IPS-20b (cell line): ENCODE measurements at regions not wholly inside any gene's neighbourhood (a gene's known extent, or its start where the extent isn't known, plus 50 kb on each side); places are given as distances from the start of the nearest gene placed in this dataset.
"Not testable (repeated sequence)": the region's sequence is repeated elsewhere in the genome, so short reads cannot be mapped to it uniquely, and the experiment has no call there.

Source experiments
- H3K27ac ChIP-seq: one replicate; pipeline ENCODE4 v1.5.1; 2013; ENCODE audit warnings: low read length
- H3K27me3 ChIP-seq: 2 replicates; pipeline ENCODE4 v1.6.1; 2013; ENCODE audit warnings: mild to moderate bottlenecking, low read length, inconsistent platforms; ENCODE audit not compliant: insufficient read depth
- H3K36me3 ChIP-seq: 2 replicates; pipeline ENCODE4 v1.6.1; 2013; ENCODE audit warnings: low read depth, mild to moderate bottlenecking, inconsistent platforms, low read length, moderate library complexity; ENCODE audit not compliant: insufficient read depth
- H3K4me1 ChIP-seq: 2 replicates; pipeline ENCODE4 v1.6.1; 2013; ENCODE audit warnings: mild to moderate bottlenecking, control low read depth, inconsistent platforms, low read length, moderate library complexity; ENCODE audit not compliant: insufficient read depth
- H3K4me3 ChIP-seq: 2 replicates; pipeline ENCODE4 v1.5.1; 2013; ENCODE audit warnings: mild to moderate bottlenecking, low read length, inconsistent platforms
- H3K9ac ChIP-seq: 2 replicates; pipeline ENCODE4 v1.6.1; 2013; ENCODE audit warnings: low read depth, mild to moderate bottlenecking, inconsistent platforms, low read length, moderate library complexity
- H3K9me3 ChIP-seq: 2 replicates; pipeline ENCODE4 v1.6.1; 2013; ENCODE audit warnings: mild to moderate bottlenecking, low read depth, low read length, inconsistent platforms; ENCODE audit not compliant: insufficient read depth

GRCh38 chr9:115416299-115416698 is 298.3 kb upstream of the TNC start:
- H3K9ac ChIP-seq = no peak overlapping the region
- no peak overlapping the region for H3K27ac ChIP-seq
- H3K4me1 ChIP-seq = no peaks in the 10 kb centered on the region
- H3K27me3 ChIP-seq = no peaks in the 10 kb centered on the region
- H3K36me3 ChIP-seq = no peaks in the 10 kb centered on the region
- no peak overlapping the region for H3K4me3 ChIP-seq
- peaks cover 2% of the 10 kb centered on the region; the same call in 1 of the 2 replicates for H3K9me3 ChIP-seq

- H3K27ac ChIP-seq, H3K9ac ChIP-seq, H3K27me3 ChIP-seq, H3K4me3 ChIP-seq, H3K4me1 ChIP-seq, H3K9me3 ChIP-seq, H3K36me3 ChIP-seq: not testable (repeated sequence)
These were observed 300.2 kb upstream of the TNC start for GRCh38 chr9:115418181-115418580.

DNA sequence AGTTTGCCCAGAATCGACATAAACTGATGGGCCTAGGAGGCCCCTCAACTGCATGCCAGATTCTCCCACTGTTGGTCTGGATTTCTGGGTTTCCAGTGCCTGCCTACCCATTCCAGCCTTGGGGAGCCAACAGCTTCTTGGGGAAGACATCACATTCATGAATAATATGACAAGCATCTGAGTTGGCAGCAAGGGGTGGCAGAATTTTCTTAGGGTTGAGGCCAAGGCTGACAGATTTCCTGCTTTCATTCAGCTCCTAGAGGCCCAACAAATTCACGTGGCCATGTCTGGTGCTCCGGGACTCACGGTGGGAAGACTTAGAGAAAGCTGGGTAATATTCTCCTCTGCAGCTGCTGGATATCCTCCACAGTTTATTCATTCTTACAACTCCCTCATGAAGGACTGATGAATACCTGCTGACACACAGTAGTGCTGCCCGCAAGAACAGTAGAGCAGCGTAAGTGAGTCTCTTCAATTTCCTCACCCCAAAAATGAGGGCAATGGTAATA is 305.0 kb upstream of the TNC start:
- H3K27me3 ChIP-seq = no peaks in the 10 kb centered on the region
- H3K4me1 ChIP-seq = no peaks in the 10 kb centered on the region
- H3K9ac ChIP-seq = no peak overlapping the region
- no peaks in the 10 kb centered on the region for H3K36me3 ChIP-seq
- H3K27ac ChIP-seq = no peak overlapping the region
- peaks cover 23% of the 10 kb centered on the region for H3K9me3 ChIP-seq
- H3K4me3 ChIP-seq = no peak overlapping the region

GRCh38 chr9:115423646-115424045 is 305.7 kb upstream of the TNC start:
- H3K9ac ChIP-seq = no peak overlapping the region
- no peaks in the 10 kb centered on the region for H3K4me1 ChIP-seq
- no peak overlapping the region for H3K4me3 ChIP-seq
- no peak overlapping the region for H3K27ac ChIP-seq
- H3K27me3 ChIP-seq = no peaks in the 10 kb centered on the region
- no peaks in the 10 kb centered on the region for H3K36me3 ChIP-seq
- peaks cover 23% of the 10 kb centered on the region for H3K9me3 ChIP-seq

DNA sequence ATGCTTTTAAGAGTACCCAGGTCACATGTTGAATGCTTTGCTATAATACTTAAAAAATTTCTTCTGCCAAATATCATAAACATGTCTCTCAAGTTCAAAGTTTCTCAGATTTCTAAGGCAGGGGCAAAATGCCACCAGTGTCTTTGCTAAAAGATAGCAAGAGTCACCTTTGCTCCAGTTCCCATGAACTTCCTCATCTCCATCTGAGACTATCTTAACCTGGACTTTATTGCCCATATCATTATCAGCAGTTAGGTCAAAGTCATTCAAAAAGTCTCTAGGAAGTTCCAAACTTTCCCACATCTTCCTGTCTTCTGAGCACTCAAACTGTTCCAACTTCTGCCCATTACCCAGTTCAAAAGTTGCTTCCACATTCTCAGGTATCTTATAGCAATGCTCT is 307.6 kb upstream of the TNC start:
- Histone ChIP-seq H3K36me3 (no peaks in the 10 kb centered on the region), H3K27me3 (no peaks in the 10 kb centered on the region), H3K9me3 (peaks cover 23% of the 10 kb centered on the region), H3K4me3 (no peak overlapping the region), H3K4me1 (no peaks in the 10 kb centered on the region), H3K9ac (no peak overlapping the region), H3K27ac (no peak overlapping the region)

- H3K27me3 ChIP-seq = no peaks in the 10 kb centered on the region
- no peaks in the 10 kb centered on the region for H3K9me3 ChIP-seq
- no peak overlapping the region for H3K9ac ChIP-seq
- no peak overlapping the region for H3K4me3 ChIP-seq
- no peaks in the 10 kb centered on the region for H3K4me1 ChIP-seq
- no peak overlapping the region for H3K27ac ChIP-seq
- H3K36me3 ChIP-seq = no peaks in the 10 kb centered on the region
These were observed 319.5 kb upstream of the TNC start for GRCh38 chr9:115437418-115437817.

GRCh38 chr9:115439641-115440040 is 321.7 kb upstream of the TNC start:
- no peaks in the 10 kb centered on the region for H3K4me1 ChIP-seq
- H3K27me3 ChIP-seq = no peaks in the 10 kb centered on the region
- no peak overlapping the region for H3K9ac ChIP-seq
- H3K4me3 ChIP-seq = no peak overlapping the region
- no peaks in the 10 kb centered on the region for H3K9me3 ChIP-seq
- no peaks in the 10 kb centered on the region for H3K36me3 ChIP-seq
- H3K27ac ChIP-seq = no peak overlapping the region

- no peaks in the 10 kb centered on the region for H3K27me3 ChIP-seq
- no peak overlapping the region for H3K4me3 ChIP-seq
- H3K9me3 ChIP-seq = no peaks in the 10 kb centered on the region
- no peak overlapping the region for H3K27ac ChIP-seq
- H3K36me3 ChIP-seq = no peaks in the 10 kb centered on the region
- H3K4me1 ChIP-seq = 0 out of 2 replicates have a peak, but pooled peaks cover 5% of the 10 kb centered on the region
- H3K9ac ChIP-seq = no peak overlapping the region
These were observed 324.1 kb upstream of the TNC start for GRCh38 chr9:115442054-115442453.

GRCh38 chr9:115443890-115444289 is 325.9 kb upstream of the TNC start:
- H3K9ac ChIP-seq = no peak overlapping the region
- no peak overlapping the region for H3K27ac ChIP-seq
- H3K9me3 ChIP-seq = no peaks in the 10 kb centered on the region
- no peaks in the 10 kb centered on the region for H3K27me3 ChIP-seq
- no peak overlapping the region for H3K4me3 ChIP-seq
- H3K4me1 ChIP-seq = 0 out of 2 replicates have a peak, but pooled peaks cover 5% of the 10 kb centered on the region
- H3K36me3 ChIP-seq = no peaks in the 10 kb centered on the region

DNA sequence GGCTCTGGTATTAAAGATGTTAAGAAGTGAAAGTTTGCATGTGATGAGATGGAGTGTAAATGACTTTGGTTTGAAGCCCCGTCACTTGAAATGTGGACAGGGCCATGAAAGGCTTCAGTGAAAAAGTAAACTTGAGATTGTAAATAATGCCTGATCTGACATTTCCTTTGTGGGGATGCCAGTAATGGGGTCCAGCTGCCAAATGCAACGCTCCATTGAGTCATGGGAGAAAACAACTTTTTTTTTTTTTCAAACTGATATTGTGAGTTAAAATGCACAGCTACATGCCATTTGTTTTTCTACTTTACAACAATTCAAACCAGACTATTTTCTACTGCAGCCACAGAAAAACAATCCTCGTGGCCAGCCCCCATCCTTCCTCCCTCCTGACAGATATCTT is 327.0 kb upstream of the TNC start:
- H3K36me3 ChIP-seq = no peaks in the 10 kb centered on the region
- no peak overlapping the region for H3K27ac ChIP-seq
- H3K9me3 ChIP-seq = no peaks in the 10 kb centered on the region
- 0 out of 2 replicates have a peak, but pooled peaks cover 5% of the 10 kb centered on the region for H3K4me1 ChIP-seq
- no peak overlapping the region for H3K9ac ChIP-seq
- H3K27me3 ChIP-seq = no peaks in the 10 kb centered on the region
- H3K4me3 ChIP-seq = no peak overlapping the region

DNA sequence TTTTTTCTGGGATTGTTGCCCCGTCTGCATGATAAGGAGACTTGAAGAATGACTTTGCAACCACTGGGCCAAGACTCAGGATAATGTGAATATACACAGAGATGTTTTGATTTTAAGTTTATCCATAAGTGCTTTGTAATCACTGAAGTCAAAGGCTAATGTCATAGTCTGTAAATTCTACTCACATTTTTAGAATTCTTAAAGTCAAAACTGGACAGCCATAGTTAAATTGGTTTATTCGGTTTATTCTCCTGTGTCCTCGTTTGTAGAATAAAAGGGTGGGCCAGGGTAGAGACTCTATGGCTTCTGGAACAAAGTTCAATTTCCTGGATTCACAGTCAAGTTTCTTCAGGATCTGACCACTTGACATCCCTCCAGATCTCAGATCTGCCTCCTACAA is 327.7 kb upstream of the TNC start:
- Histone ChIP-seq H3K9me3 (no peaks in the 10 kb centered on the region), H3K4me3 (no peak overlapping the region), H3K9ac (no peak overlapping the region), H3K27me3 (no peaks in the 10 kb centered on the region), H3K36me3 (no peaks in the 10 kb centered on the region), H3K27ac (no peak overlapping the region), H3K4me1 (0 out of 2 replicates have a peak, but pooled peaks cover 5% of the 10 kb centered on the region)

GRCh38 chr9:115456515-115456914 is 338.6 kb upstream of the TNC start:
- Histone ChIP-seq H3K27ac (no peak overlapping the region), H3K4me3 (no peak overlapping the region), H3K9me3 (no peaks in the 10 kb centered on the region)

More at GRCh38 chr9:115456515-115456914, 338.6 kb upstream of the TNC start:
- no peak overlapping the region for H3K9ac ChIP-seq
- H3K36me3 ChIP-seq = no peaks in the 10 kb centered on the region
- no peaks in the 10 kb centered on the region for H3K27me3 ChIP-seq
- peaks cover 5% of the 10 kb centered on the region; the same call in 1 of the 2 replicates for H3K4me1 ChIP-seq
